Effector memory CD4-positive, alpha-beta T cell (primary cell): ENCODE measurements at regions not wholly inside any gene's neighbourhood (a gene's known extent, or its start where the extent isn't known, plus 50 kb on each side); places are given as distances from the start of the nearest gene placed in this dataset.
"Not testable (repeated sequence)": the region's sequence is repeated elsewhere in the genome, so short reads cannot be mapped to it uniquely, and the experiment has no call there.

Experiments
- DNase-seq, 3 donors: peaks; one replicate each; pipeline ENCODE4 v3.0.0-alpha.2; 2020
- H3K27ac ChIP-seq: 2 replicates; pipeline ENCODE4 v1.7.0; 2013; ENCODE audit warnings: mild to moderate bottlenecking, low read length, moderate library complexity; ENCODE audit not compliant: insufficient read depth, poor library complexity, severe bottlenecking
- H3K27me3 ChIP-seq: replicated peaks from 2 replicates; pipeline ENCODE4 v1.7.0; 2013; ENCODE audit warnings: mild to moderate bottlenecking, low read length; ENCODE audit not compliant: insufficient read depth, control insufficient read depth, poor library complexity, severe bottlenecking
- H3K36me3 ChIP-seq: 2 replicates; pipeline ENCODE4 v1.7.0; 2013; ENCODE audit warnings: mild to moderate bottlenecking, low read length, moderate library complexity; ENCODE audit not compliant: control insufficient read depth, insufficient read depth
- H3K4me1 ChIP-seq: 2 replicates; pipeline ENCODE4 v1.7.0; 2013; ENCODE audit warnings: low read length, mild to moderate bottlenecking; ENCODE audit not compliant: control insufficient read depth, insufficient read depth, poor library complexity, severe bottlenecking
- H3K4me3 ChIP-seq: 2 replicates; pipeline ENCODE4 v1.7.0; 2013; ENCODE audit warnings: low read length, low read depth, mild to moderate bottlenecking; ENCODE audit not compliant: insufficient read depth, poor library complexity, severe bottlenecking
- H3K9me3 ChIP-seq: 2 replicates; pipeline ENCODE4 v1.7.0; 2013; ENCODE audit warnings: mild to moderate bottlenecking, low read length, moderate library complexity; ENCODE audit not compliant: control insufficient read depth

DNA sequence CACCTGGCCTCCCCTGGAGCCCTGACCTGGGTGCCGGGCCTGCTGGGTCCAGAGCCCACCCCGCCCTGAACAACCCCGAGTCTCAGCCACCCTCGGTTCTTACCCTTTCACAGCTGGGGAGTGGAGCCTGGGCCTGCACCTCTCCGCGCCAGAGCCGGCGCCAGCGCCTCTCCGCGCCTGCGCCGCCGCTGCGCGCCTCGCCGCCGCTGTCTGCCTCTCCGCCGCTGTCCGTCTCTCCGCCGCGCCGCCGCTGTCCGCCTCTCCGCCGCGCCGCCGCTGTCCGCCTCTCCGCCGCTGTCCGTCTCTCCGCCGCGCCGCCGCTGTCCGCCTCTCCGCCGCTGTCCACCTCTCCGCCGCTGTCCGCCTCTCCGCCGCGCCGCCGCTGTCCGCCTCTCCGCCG, 326.9 kb upstream of the PLGLB1 start:
- H3K4me3 ChIP-seq: not testable (repeated sequence)

DNA sequence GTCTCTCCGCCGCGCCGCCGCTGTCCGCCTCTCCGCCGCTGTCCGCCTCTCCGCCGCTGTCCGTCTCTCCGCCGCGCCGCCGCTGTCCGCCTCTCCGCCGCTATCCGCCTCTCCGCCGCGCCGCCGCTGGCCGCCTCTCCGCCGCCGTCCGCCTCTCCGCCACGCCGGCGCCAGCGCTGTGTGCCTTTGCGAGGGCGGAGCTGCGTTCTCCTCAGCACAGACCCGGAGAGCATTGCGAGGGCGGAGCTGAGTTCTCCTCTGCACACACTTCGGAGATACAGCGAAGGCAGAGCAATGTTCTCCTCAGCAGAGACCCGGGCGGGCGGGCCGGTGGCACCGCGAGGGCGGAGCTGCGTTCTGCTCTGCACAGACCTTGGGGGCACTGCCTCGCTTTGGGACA, 327.4 kb upstream of the PLGLB1 start:
- H3K36me3 ChIP-seq, H3K27ac ChIP-seq, H3K4me3 ChIP-seq, DNase-seq, H3K27me3 ChIP-seq, H3K4me1 ChIP-seq, H3K9me3 ChIP-seq: not testable (repeated sequence)

More for the DNA sequence above, 326.9 kb upstream of the PLGLB1 start:
- H3K9me3 ChIP-seq, DNase-seq, H3K27me3 ChIP-seq, H3K4me1 ChIP-seq, H3K36me3 ChIP-seq, H3K27ac ChIP-seq: not testable (repeated sequence)

DNA sequence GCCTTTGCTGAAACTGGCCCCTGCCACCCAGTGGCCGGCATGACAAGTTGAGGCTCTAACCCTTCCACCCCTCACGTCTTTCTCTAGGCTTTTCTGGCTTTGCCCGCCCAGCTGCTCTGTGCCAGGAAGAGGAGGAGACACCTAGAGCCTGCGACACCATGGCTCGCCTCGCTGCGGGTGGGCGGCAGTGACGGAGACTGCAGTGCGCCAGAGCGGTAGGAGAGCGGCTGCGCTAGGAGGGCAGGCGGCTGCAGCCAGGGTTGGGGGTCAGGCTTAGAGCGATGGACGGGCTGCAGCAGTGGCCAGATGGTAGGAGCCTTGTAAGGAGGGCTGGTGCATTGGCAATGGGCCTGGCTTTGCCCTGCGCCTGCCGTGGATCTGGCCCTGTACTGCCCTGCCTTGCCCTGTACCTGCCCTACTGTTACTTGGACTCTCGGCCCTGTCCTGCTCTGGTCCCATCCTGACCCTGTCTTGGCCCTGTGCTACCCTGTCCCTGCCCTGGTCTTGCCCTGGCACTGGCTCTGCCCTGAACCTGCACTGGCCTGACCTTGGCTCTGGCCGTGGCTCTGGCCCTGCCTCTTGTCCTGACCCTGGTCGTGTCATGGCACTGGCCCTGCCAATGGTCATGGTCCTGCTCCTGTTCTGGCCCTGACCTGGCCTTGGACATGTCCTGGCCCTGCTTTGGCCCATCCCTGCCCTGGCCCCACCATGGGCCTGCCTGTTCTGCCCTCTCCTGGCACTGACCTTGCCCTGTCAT, 330.7 kb upstream of the PLGLB1 start:
- not testable (repeated sequence) for H3K27ac ChIP-seq, H3K36me3 ChIP-seq, H3K4me3 ChIP-seq, DNase-seq, H3K27me3 ChIP-seq, H3K9me3 ChIP-seq, H3K4me1 ChIP-seq

DNA sequence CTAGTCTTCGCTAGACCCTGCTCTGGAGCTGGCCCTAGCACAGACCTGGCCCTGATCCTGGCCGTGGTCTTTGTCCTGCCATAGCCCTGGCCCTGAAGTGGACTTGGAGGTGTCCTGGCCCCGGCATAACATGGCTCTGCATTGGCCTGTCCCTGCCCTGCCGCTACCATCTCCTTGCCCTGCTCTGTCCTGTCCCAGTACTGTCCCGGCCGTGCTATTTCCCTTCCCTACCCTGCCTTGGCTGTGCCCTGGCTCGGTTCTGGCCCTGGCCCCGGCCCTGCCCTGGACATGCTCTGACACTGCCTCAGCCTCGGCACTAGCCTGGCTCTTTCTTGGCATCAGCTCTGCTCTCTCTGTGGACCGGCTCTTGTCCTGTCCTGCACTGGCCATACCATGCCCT, 331.8 kb upstream of the PLGLB1 start:
- H3K9me3 ChIP-seq, H3K36me3 ChIP-seq, H3K27ac ChIP-seq, H3K4me3 ChIP-seq, H3K27me3 ChIP-seq, H3K4me1 ChIP-seq, DNase-seq: not testable (repeated sequence)

DNA sequence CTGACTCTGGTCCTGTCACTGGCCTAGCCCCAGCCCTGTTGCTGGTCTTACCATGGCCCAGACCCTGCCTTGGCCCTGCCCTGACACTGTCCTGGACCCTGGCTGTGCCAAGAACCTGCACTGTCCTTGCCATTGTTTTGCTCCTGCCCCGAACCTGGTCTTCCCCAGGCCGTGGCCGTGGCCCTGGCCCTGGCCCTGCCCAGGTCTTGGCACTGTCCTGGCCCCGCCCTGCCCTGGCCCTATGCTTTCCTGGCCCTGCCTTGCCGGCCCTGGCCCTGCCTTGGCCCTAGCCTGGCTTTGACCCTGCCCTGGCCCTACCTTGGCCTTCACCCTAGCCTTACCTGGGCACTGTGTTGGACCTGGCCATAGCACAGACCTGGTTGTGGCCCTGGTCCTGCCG, 332.5 kb upstream of the PLGLB1 start:
- H3K4me3 ChIP-seq, DNase-seq, H3K4me1 ChIP-seq, H3K27me3 ChIP-seq, H3K36me3 ChIP-seq, H3K9me3 ChIP-seq, H3K27ac ChIP-seq: not testable (repeated sequence)

DNA sequence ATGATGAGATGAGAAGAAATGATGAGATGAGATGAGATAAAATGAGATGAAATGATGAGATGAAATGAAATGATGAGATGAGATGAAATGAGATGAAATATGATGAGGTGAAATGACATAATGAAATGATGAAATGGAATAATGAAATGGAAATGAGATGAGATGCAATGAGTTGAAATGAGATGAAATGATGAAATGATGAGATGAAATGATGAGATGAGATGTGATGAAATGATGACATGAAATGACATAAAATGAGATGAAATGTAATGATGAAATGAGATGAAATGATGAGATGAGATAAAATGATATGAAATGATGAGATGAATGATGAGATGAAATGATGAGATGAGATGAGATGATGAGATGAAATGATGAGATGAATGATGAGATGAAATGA, 338.6 kb upstream of the PLGLB1 start:
- H3K9me3 ChIP-seq, H3K27me3 ChIP-seq, H3K4me1 ChIP-seq, H3K27ac ChIP-seq, DNase-seq, H3K4me3 ChIP-seq, H3K36me3 ChIP-seq: not testable (repeated sequence)

DNA sequence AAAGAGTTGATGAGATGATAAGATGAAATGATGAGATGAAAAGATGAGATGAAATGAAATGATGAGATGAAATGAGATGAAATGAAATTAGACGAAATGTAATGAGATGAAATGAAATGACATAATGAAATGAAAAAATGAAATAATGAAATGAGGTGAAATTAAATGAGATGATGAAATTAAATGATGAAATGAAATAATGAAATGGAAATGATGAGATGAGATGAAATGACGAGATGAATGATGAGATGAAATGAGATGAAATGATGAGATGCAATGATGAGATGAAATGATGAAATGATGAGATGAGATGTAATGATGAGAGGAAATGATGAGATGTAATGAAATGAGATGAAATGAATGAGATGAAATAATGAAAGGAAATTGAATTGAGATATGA, 339.3 kb upstream of the PLGLB1 start:
- H3K36me3 ChIP-seq, H3K9me3 ChIP-seq, H3K27me3 ChIP-seq, H3K4me1 ChIP-seq, DNase-seq, H3K4me3 ChIP-seq, H3K27ac ChIP-seq: not testable (repeated sequence)

DNA sequence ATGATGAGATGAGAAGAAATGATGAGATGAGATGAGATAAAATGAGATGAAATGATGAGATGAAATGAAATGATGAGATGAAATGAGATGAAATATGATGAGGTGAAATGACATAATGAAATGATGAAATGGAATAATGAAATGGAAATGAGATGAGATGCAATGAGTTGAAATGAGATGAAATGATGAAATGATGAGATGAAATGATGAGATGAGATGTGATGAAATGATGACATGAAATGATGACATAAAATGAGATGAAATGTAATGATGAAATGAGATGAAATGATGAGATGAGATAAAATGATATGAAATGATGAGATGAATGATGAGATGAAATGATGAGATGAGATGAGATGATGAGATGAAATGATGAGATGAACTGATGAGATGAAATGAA, 340.2 kb upstream of the PLGLB1 start:
- not testable (repeated sequence) for H3K4me1 ChIP-seq, H3K4me3 ChIP-seq, H3K27ac ChIP-seq, DNase-seq, H3K36me3 ChIP-seq, H3K9me3 ChIP-seq, H3K27me3 ChIP-seq

DNA sequence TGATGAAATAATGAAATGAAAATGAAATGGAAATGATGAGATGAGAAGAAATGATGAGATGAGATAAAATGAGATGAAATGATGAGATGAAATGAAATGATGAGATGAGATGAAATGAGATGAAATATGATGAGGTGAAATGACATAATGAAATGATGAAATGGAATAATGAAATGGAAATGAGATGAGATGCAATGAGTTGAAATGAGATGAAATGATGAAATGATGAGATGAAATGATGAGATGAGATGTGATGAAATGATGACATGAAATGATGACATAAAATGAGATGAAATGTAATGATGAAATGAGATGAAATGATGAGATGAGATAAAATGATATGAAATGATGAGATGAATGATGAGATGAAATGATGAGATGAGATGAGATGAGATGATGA, 342.7 kb upstream of the PLGLB1 start:
- H3K36me3 ChIP-seq, DNase-seq, H3K4me3 ChIP-seq, H3K27ac ChIP-seq, H3K4me1 ChIP-seq, H3K9me3 ChIP-seq, H3K27me3 ChIP-seq: not testable (repeated sequence)

DNA sequence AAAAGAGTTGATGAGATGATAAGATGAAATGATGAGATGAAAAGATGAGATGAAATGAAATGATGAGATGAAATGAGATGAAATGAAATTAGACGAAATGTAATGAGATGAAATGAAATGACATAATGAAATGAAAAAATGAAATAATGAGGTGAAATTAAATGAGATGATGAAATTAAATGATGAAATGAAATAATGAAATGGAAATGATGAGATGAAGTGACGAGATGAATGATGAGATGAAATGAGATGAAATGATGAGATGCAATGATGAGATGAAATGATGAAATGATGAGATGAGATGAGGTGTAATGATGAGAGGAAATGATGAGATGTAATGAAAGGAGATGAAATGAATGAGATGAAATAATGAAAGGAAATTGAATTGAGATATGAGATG, 343.4 kb upstream of the PLGLB1 start:
- H3K4me1 ChIP-seq, H3K27ac ChIP-seq, H3K4me3 ChIP-seq, H3K27me3 ChIP-seq, DNase-seq, H3K36me3 ChIP-seq, H3K9me3 ChIP-seq: not testable (repeated sequence)
